Ovary (tissue), 7 donors: ENCODE measurements at regions not wholly inside any gene's neighbourhood (a gene's known extent, or its start where the extent isn't known, plus 50 kb on each side); places are given as distances from the start of the nearest gene placed in this dataset.

ENCODE experiments used
- DNase-seq, 5 donors: peaks; one replicate each; pipeline ENCODE4 v3.0.0-alpha.2; 2019 to 2020
- H3K27ac ChIP-seq, 2 donors: fragments of 200-600 bp; one replicate each; pipeline versions ENCODE4 v1.5.1 to v1.8.0; 2019 to 2022
- H3K27me3 ChIP-seq: fragments of 200-600 bp; one replicate; pipeline ENCODE4 v1.8.0; 2022
- H3K36me3 ChIP-seq: fragments of 200-600 bp; sonication (generic); one replicate; pipeline ENCODE4 v1.5.1; 2019
- H3K4me1 ChIP-seq: one replicate; pipeline ENCODE4 v1.8.1; 2013; ENCODE audit warnings: mild to moderate bottlenecking, moderate library complexity; ENCODE audit not compliant: insufficient read depth
- H3K4me3 ChIP-seq: fragments of 200-600 bp; sonication (generic); one replicate; pipeline ENCODE4 v1.5.1; 2017
- H3K9me3 ChIP-seq, 2 donors: fragments of 200-600 bp in 1 of 2; sonication (generic) in 1 of 2; one replicate each; pipeline versions ENCODE4 v1.5.1 to v1.8.1; 2013 to 2019; ENCODE audit warnings: mild to moderate bottlenecking in 1 of 2, moderate library complexity in 1 of 2
- EP300 ChIP-seq: sonication (generic); formaldehyde crosslinking; IDR thresholded peaks from one replicate; pipeline ENCODE4 v1.6.1; 2017; ENCODE audit warnings: antibody characterized with exemption
- POLR2A ChIP-seq: fragments of 450-650 bp; IDR thresholded peaks from one replicate; pipeline ENCODE4 v1.6.1; 2017; ENCODE audit warnings: antibody characterized with exemption, mild to moderate bottlenecking, moderate library complexity
- WGBS, 3 donors: extraction: QIAGEN DNeasy Blood & Tissue Kit in 1 of 3; methylation state at CpG; one replicate each; pipeline versions ENCODE4 v1.1.5 to v1.1.7; 2013 to 2017; 5-methylcytosine and 5-hydroxymethylcytosine counted together
- intact Hi-C, 4 donors: fragments of 100-400 bp; cut with DNase I; formaldehyde crosslinking; loops; one replicate each; pipeline versions ENCODE4 v1.11.0 to v1.15.1; 2022 to 2023
- TF ChIP-seq, protein P1 (sequence below), 3 donors: fragments of 450-650 bp in 2 of 3; fragments of 200-600 bp in 1 of 3; IDR thresholded peaks; one replicate each; pipeline versions ENCODE4 v1.5.1 to v1.8.0; 2016 to 2022; ENCODE audit warnings: antibody characterized with exemption in 3 of 3, mild to moderate bottlenecking in 1 of 3
- donor health status: DM: no; HTN: no; CAD: no; lungs with moderate emphysema.
- donor health status: DM: no; HTN: no; CAD: no.
- donor health status: Bipolar disorder and iron deficiency.
- donor health status: DM: no; HTN: no; CAD: no.
- donor health status: DM: yes; HTN: yes; CAD: no.

- WGBS, 3 donors, result 46 to 54% (median 50%) methylated on average over 4 of the region's 4 CpGs
Observed at GRCh38 chr12:34526946-34527345, 504.6 kb downstream of the ALG10 start.

DNA sequence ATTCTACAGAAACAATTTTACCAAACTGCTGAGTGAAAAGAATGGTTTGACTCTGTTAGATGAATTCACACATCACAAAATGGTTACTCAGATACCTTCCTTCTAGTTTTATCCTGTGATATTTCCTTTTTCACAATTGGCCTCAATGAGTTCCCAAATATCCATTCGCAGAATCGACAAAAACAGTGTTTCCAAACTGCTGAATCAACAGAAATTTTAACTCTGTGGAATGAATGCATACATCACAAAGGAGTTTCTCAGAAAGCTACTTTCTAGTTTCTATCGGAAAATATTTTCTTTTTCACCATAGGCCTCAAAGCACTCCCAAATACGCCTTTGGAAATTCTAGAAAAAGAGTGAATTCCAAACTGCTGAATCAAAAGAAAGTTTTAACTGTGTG is 525.0 kb downstream of the ALG10 start:
- Histone ChIP-seq H3K27me3 (no peaks in the 10 kb centered on the region), H3K9me3 (no peaks in the 10 kb centered on the region), H3K27ac (no peak overlapping the region), H3K4me3 (no peak overlapping the region), H3K36me3 (no peaks in the 10 kb centered on the region), H3K4me1 (no peaks in the 10 kb centered on the region)
- intact Hi-C loops, result no loop called here
- WGBS, 3 donors, result 72 to 84% (median 80%) methylated on average over 4 of the region's 4 CpGs
- TF ChIP-seq, protein P1, sequence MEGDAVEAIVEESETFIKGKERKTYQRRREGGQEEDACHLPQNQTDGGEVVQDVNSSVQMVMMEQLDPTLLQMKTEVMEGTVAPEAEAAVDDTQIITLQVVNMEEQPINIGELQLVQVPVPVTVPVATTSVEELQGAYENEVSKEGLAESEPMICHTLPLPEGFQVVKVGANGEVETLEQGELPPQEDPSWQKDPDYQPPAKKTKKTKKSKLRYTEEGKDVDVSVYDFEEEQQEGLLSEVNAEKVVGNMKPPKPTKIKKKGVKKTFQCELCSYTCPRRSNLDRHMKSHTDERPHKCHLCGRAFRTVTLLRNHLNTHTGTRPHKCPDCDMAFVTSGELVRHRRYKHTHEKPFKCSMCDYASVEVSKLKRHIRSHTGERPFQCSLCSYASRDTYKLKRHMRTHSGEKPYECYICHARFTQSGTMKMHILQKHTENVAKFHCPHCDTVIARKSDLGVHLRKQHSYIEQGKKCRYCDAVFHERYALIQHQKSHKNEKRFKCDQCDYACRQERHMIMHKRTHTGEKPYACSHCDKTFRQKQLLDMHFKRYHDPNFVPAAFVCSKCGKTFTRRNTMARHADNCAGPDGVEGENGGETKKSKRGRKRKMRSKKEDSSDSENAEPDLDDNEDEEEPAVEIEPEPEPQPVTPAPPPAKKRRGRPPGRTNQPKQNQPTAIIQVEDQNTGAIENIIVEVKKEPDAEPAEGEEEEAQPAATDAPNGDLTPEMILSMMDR (IDR thresholded peaks at IDR 0.05), result no peak
- no peak for TF ChIP-seq POLR2A
- TF ChIP-seq EP300, result no peak
- DNase-seq, result no peak

More at GRCh38 chr12:34526946-34527345, 504.6 kb downstream of the ALG10 start:
- no peaks in the 10 kb centered on the region for H3K9me3 ChIP-seq
- no peak for DNase-seq
- H3K4me1 ChIP-seq, result no peaks in the 10 kb centered on the region
- intact Hi-C loops, result no loop called here
- no peaks in the 10 kb centered on the region for H3K36me3 ChIP-seq
- H3K27me3 ChIP-seq, result no peaks in the 10 kb centered on the region
- TF ChIP-seq POLR2A, result no peak
- TF ChIP-seq, protein P1 (IDR thresholded peaks at IDR 0.05), result no peak
- TF ChIP-seq EP300, result no peak
- H3K4me3 ChIP-seq, result no peak overlapping the region
- no peak overlapping the region for H3K27ac ChIP-seq

- WGBS, 3 donors, result 66 to 78% (median 70%) methylated on average over 4 of the region's 4 CpGs
- no peak for TF ChIP-seq POLR2A
- no peak for TF ChIP-seq EP300
- Histone ChIP-seq H3K27me3 (no peaks in the 10 kb centered on the region), H3K9me3 (peaks cover 0 to 7% of the 10 kb centered on the region in 2 donors), H3K4me3 (no peak overlapping the region), H3K4me1 (no peaks in the 10 kb centered on the region), H3K27ac (no peak overlapping the region), H3K36me3 (no peaks in the 10 kb centered on the region)
- no peak for DNase-seq
- intact Hi-C loops, result no loop called here
Observed at GRCh38 chr12:34591966-34592365, 569.7 kb downstream of the ALG10 start.

- no peak for TF ChIP-seq POLR2A
- TF ChIP-seq, protein P1 (IDR thresholded peaks at IDR 0.05), result no peak
- no peak for TF ChIP-seq EP300
- 63 to 75% (median 66%) methylated on average over 19 of the region's 19 CpGs for WGBS, 3 donors
- intact Hi-C loops, result no loop called here
- peak in 3 of 5 donors; percentile 1 to 13 (median 5) for DNase-seq
- Histone ChIP-seq H3K36me3 (no peaks in the 10 kb centered on the region), H3K27ac (no peak overlapping the region), H3K4me1 (no peaks in the 10 kb centered on the region), H3K9me3 (peaks cover 0 to 7% of the 10 kb centered on the region in 2 donors), H3K27me3 (no peaks in the 10 kb centered on the region), H3K4me3 (no peak overlapping the region)
Observed at GRCh38 chr12:34595749-34596733, 573.7 kb downstream of the ALG10 start.
